Activated CD4-positive, alpha-beta memory T cell treated with anti-CD3 and anti-CD28 coated beads for 36 hours (primary cell): ENCODE measurements at regions not wholly inside any gene's neighbourhood (a gene's known extent, or its start where the extent isn't known, plus 50 kb on each side); places are given as distances from the start of the nearest gene placed in this dataset.

Source experiments
- CTCF ChIA-PET: fragments of 350-600 bp; sonication (Branson Sonifier 250); formaldehyde crosslinking; loops from one replicate; lab custom pipeline; 2021; ENCODE audit warnings: antibody characterized with exemption, inconsistent platforms; lab: Charles Lee
- POLR2A ChIA-PET: fragments of 350-600 bp; sonication (Branson Sonifier 250); formaldehyde crosslinking; loops from one replicate; lab custom pipeline; 2021; ENCODE audit warnings: antibody characterized with exemption; lab: Charles Lee
- DNase-seq: peaks from one replicate; pipeline ENCODE4 v3.0.0-alpha.2; 2020
- H3K27ac Mint-ChIP-seq: one replicate; pipeline ENCODE4 v1.8.0; 2021; ENCODE audit warnings: mixed read lengths
- H3K27me3 Mint-ChIP-seq: one replicate; pipeline ENCODE4 v1.8.0; 2021; ENCODE audit warnings: mixed read lengths
- H3K36me3 Mint-ChIP-seq: one replicate; pipeline ENCODE4 v1.8.0; 2021; ENCODE audit warnings: mixed read lengths
- H3K4me1 Mint-ChIP-seq: one replicate; pipeline ENCODE4 v1.8.0; 2021; ENCODE audit warnings: low read depth, mixed read lengths
- H3K4me3 Mint-ChIP-seq: one replicate; pipeline ENCODE4 v1.8.0; 2021; ENCODE audit warnings: mild to moderate bottlenecking, mixed read lengths
- H3K9me3 Mint-ChIP-seq: one replicate; pipeline ENCODE4 v1.8.0; 2021; ENCODE audit warnings: mixed read lengths
- intact Hi-C: fragments of 100-400 bp; cut with micrococcal nuclease; formaldehyde crosslinking; loops from one replicate; pipeline ENCODE4 v1.15.1; 2023

DNA sequence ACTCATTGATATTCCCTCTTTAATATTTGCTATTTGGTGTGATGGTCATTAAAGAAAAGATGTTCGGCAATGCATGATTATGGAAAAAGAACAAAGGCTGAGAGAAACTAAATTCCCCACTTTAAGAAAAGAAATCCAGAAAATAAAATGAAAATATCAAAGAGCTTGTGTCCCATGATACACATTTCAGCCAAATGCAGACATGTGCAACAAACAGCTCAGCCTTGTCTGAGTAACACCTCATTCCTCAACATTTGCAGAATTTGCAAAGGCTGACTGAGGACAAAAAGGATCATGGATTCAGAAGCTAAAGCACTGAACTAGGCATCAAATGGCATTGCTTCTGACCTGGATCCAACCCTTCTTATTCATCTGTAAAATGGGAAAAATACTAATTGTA is 281.0 kb downstream of the RAB28 start:
- Mint-ChIP-seq H3K4me1 (no peaks in the 10 kb centered on the region), H3K36me3 (no peaks in the 10 kb centered on the region), H3K27ac (no peak overlapping the region), H3K27me3 (no peaks in the 10 kb centered on the region), H3K9me3 (no peaks in the 10 kb centered on the region), H3K4me3 (no peak overlapping the region)
- DNase-seq: no peak
- intact Hi-C loops: no loop called here
- CTCF ChIA-PET: no interaction called here
- POLR2A ChIA-PET: interaction anchor here (0.5 kb wide), 1 partner anchor 13 kb away, joined by 3 read pairs; no protein-coding TSS in a partner anchor

DNA sequence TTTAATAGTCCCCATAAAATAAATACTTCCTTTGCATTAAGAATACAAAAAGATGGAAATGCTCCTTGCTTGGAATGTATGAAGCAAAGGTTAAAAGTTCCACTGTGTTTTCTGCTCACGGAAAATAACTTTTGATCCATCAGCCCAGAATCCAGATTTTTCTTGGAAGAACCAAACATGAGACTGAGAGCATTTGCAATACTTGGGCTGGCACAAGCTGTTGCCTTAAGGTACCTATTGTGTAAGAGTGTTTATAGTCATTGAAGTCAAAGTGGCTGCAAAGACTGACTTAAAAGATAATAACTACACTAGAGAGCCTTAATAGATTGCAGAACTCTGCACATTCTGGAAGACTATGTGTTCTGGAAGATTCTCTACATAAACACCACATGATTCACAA is 281.4 kb downstream of the RAB28 start:
- intact Hi-C loops: no loop called here
- DNase-seq: no peak
- H3K9me3 Mint-ChIP-seq: no peaks in the 10 kb centered on the region
- no peak overlapping the region for H3K27ac Mint-ChIP-seq
- no peaks in the 10 kb centered on the region for H3K27me3 Mint-ChIP-seq
- ChIA-PET CTCF (no interaction called here), POLR2A (no interaction called here)
- no peaks in the 10 kb centered on the region for H3K4me1 Mint-ChIP-seq
- no peak overlapping the region for H3K4me3 Mint-ChIP-seq
- no peaks in the 10 kb centered on the region for H3K36me3 Mint-ChIP-seq

DNA sequence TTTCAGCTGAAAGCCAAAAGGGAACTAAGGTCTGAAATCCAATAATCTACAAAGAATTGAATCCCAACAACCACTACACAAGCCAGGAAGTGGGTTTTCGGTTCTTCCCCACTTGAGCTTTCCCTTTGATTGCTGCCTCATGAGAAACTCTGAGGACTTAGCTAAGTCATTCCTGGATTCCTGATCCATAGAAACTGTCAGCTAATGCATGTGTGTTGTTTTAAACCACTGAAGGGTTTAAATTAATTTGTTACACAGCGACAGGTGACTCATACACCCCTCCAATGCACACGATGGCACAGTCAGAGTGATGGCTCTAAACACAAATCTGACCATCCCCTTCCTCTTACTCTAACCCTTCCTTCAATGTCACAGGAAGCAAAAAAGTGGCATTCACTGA is 282.9 kb downstream of the RAB28 start:
- ChIA-PET POLR2A (no interaction called here), CTCF (no interaction called here)
- no peak overlapping the region for H3K4me3 Mint-ChIP-seq
- no peaks in the 10 kb centered on the region for H3K4me1 Mint-ChIP-seq
- DNase-seq: no peak
- H3K36me3 Mint-ChIP-seq: no peaks in the 10 kb centered on the region
- H3K27ac Mint-ChIP-seq: no peak overlapping the region
- H3K27me3 Mint-ChIP-seq: no peaks in the 10 kb centered on the region
- intact Hi-C loops: no loop called here
- H3K9me3 Mint-ChIP-seq: no peaks in the 10 kb centered on the region

DNA sequence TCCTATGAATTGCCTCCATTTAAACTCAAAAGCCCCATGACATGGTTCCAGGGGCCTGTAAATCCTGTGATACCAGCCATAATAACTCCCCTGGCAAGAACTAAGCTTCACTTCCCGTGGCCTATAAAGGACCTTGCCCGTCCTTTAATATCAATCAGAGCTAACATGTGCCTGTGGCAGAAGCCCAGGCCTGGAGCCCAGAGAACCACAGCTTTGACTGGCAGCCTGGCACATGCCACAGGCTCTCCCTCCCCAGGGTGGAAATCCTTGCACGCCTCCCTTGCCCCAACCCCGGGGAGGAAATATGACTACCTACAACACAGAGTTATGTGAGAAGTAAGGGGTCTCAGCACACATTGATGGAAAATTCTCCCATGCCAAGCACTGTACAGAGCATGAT is 287.4 kb downstream of the RAB28 start:
- DNase-seq: no peak
- Mint-ChIP-seq H3K27me3 (no peaks in the 10 kb centered on the region), H3K36me3 (no peaks in the 10 kb centered on the region), H3K4me3 (no peak overlapping the region), H3K9me3 (no peaks in the 10 kb centered on the region), H3K27ac (no peak overlapping the region), H3K4me1 (no peaks in the 10 kb centered on the region)
- CTCF ChIA-PET: no interaction called here
- POLR2A ChIA-PET: no interaction called here
- intact Hi-C loops: no loop called here

DNA sequence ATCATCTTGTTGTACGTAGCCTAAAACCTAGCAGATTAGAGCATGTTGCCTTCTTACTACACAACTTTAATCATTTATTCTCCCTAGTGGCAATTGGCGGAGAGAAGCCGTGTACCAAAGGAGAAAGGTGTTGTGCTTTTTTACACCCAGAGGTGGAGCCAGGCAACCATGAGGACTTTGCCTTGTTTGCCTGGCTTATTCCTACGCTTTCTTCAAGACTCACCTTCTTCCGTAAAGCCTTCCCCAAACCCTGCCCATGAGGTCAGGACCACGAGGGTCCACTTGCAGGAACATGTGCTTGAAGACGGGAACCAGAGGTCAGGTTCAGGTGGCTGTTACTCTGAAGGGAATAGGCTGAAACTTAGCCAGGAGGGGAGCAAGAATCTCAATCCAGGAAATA is 290.5 kb downstream of the RAB28 start:
- POLR2A ChIA-PET: no interaction called here
- Mint-ChIP-seq H3K36me3 (no peaks in the 10 kb centered on the region), H3K4me3 (no peak overlapping the region), H3K27me3 (no peaks in the 10 kb centered on the region), H3K4me1 (no peaks in the 10 kb centered on the region), H3K27ac (no peak overlapping the region), H3K9me3 (no peaks in the 10 kb centered on the region)
- DNase-seq: no peak
- CTCF ChIA-PET: no interaction called here
- intact Hi-C loops: no loop called here

DNA sequence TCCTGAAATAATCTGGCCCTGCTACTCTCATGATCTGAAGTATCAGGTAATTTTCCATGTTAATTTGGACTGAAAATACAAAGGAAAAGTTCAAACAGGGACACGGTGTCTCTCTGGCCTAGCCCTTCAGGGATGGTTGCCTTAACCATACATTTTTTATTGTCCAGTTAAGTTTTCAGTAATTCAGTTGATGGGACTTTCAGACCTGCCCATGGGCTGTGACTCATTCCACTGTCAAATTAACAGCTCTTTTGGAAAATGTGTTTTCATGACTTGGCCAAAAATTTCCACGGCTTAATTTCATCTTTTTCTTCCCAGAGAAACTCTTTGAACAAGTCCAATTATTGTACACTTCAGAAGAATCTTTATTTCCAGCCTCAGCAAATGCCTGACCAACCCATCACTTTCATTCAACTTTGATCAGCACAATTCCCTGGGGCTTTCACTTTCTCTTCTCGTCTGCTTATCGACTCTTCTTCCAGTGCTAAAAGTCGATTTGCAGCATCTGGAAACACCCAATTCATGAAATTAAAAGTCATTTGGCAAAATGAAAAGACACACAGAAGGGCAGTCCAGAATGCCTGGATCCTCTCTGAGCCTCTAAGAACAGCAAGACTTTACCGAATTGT is 293.9 kb downstream of the RAB28 start:
- no peaks in the 10 kb centered on the region for H3K27me3 Mint-ChIP-seq
- H3K36me3 Mint-ChIP-seq: no peaks in the 10 kb centered on the region
- no peaks in the 10 kb centered on the region for H3K4me1 Mint-ChIP-seq
- H3K27ac Mint-ChIP-seq: no peak overlapping the region
- no peak for DNase-seq
- H3K9me3 Mint-ChIP-seq: peaks cover 5% of the 10 kb centered on the region
- ChIA-PET POLR2A (interaction anchor here (0.6 kb wide), 1 partner anchor 13 kb away, joined by 3 read pairs; no protein-coding TSS in a partner anchor), CTCF (no interaction called here)
- H3K4me3 Mint-ChIP-seq: no peak overlapping the region
- intact Hi-C loops: no loop called here

DNA sequence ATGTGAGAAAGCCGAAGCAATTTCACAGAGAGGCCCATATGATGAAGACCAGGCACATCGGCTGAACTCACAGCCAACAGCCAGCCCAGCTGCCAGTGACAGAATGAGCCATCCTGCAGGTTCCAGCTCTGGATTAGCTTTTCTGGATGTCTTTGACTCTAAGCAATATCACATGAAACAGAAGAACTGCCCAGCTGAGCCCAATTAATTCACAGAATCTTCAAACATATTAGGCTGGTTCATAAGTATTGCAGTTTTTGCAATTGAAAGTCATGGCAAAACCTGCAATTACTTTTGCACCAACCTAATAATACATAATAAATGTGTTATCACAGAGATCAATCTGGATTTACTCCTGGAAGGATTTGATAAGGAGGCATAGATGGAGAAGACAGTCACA is 299.9 kb downstream of the RAB28 start:
- no peak for DNase-seq
- Mint-ChIP-seq H3K4me1 (no peaks in the 10 kb centered on the region), H3K4me3 (no peak overlapping the region), H3K27ac (no peak overlapping the region), H3K36me3 (no peaks in the 10 kb centered on the region), H3K9me3 (peaks cover 5% of the 10 kb centered on the region), H3K27me3 (no peaks in the 10 kb centered on the region)
- POLR2A ChIA-PET: no interaction called here
- CTCF ChIA-PET: interaction anchor here (0.5 kb wide), 1 partner anchor 39 kb away, joined by 3 read pairs; no protein-coding TSS in a partner anchor
- intact Hi-C loops: no loop called here

DNA sequence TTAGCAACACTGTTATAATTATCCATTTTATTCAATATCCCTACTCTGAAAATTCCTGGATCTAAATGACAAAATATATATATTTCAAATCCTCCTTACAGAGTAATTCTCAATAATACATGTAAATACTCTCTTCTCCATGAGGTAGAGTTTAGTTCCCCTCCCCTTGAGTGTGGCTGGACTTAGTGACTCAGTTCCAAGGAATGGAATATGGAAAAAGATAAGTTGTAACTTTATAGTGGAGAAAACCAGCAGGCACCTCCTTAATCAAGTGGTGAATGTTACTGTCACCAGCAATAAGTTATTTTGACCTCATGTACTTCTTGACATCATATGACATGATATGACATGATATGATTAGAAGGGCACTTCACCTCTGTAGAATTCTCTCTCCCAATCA is 302.0 kb downstream of the RAB28 start:
- CTCF ChIA-PET: no interaction called here
- Mint-ChIP-seq H3K4me3 (no peak overlapping the region), H3K9me3 (peaks cover 3% of the 10 kb centered on the region), H3K4me1 (no peaks in the 10 kb centered on the region), H3K27ac (no peak overlapping the region), H3K36me3 (no peaks in the 10 kb centered on the region), H3K27me3 (no peaks in the 10 kb centered on the region)
- no peak for DNase-seq
- intact Hi-C loops: no loop called here
- POLR2A ChIA-PET: no interaction called here

DNA sequence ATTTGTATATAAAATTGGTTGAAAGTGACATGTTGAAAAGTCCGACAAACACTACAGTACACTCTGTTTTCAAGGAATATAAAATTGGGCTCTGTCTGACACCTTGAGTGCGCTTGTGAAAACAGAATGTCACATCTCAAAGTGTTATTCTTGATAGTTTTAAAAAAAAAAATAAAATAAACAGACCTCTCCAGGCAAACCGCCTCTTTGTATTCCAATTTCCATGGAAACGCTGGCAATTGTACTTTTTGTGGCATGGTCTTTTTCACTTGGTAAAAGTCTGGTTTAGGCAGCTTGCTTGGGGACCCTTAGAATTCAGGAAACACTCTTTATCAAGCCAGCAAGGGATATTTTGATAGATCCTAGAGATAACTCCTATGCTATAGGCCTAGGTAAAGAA is 302.5 kb downstream of the RAB28 start:
- Mint-ChIP-seq H3K27ac (no peak overlapping the region), H3K4me1 (no peaks in the 10 kb centered on the region), H3K9me3 (peaks cover 3% of the 10 kb centered on the region), H3K27me3 (no peaks in the 10 kb centered on the region), H3K36me3 (no peaks in the 10 kb centered on the region), H3K4me3 (no peak overlapping the region)
- ChIA-PET POLR2A (no interaction called here), CTCF (no interaction called here)
- intact Hi-C loops: no loop called here
- DNase-seq: no peak

DNA sequence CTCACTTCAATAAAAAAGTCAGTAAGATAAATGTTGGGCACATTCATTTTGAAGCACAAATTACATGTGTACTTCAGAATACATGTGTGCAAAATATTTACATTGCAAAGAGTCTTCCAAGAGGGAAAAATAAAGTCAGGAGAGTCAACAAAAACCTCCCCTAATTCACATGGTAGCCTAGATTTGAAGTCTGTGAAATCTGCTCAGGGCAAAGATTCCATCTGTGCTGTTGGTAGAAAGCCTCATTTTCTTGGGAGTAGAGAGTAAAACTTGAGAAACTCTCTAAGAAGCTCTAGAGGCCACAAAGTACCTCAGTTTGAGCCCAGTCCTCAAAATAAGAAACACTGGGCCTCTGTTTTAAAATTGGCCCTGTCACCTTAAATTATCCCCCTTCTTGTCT is 303.4 kb downstream of the RAB28 start:
- H3K36me3 Mint-ChIP-seq: no peaks in the 10 kb centered on the region
- no peak overlapping the region for H3K4me3 Mint-ChIP-seq
- H3K27me3 Mint-ChIP-seq: no peaks in the 10 kb centered on the region
- intact Hi-C loops: no loop called here
- DNase-seq: no peak
- ChIA-PET CTCF (no interaction called here), POLR2A (no interaction called here)
- H3K4me1 Mint-ChIP-seq: no peaks in the 10 kb centered on the region
- peaks cover 3% of the 10 kb centered on the region for H3K9me3 Mint-ChIP-seq
- H3K27ac Mint-ChIP-seq: no peak overlapping the region

DNA sequence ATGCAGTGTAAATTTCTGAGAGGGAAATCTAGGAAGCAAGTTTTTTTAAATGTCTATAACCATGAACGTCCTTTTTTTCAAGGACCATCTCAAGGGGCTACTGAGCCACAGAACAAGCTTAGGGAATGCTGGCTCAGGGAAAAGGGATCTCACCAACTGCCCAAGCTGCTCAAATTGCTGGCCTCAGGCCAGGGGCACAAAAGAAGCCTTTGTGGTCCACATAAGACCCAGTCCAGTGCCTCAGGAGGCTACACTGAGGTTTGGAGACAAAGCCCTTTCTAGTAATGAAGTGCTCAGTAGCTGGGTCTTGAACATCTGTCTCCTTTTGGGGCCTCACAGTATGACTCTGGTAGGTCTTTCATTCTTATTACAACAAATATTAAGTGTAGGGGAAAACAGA is 305.5 kb downstream of the RAB28 start:
- no peaks in the 10 kb centered on the region for H3K4me1 Mint-ChIP-seq
- H3K27ac Mint-ChIP-seq: no peak overlapping the region

DNA sequence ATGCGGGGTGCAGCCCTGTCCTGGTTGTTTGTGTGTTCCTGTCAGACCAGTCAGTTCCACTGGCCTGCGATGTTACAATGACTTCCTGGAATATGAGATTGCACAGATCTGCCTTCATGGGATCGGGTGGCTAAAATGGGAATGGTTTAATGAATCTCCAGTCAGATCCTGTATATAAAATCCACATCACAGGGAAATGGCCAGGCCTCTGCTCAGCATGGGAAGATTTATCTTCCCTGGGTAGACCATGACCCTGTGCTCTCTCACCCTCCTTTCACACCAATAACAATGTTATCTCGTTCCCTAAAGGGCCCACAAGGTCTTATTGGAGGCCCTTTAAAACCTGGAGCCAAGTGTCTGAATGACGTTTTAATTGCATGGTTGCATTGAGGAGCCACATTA is 307.4 kb downstream of the RAB28 start:
- Mint-ChIP-seq H3K27me3 (no peaks in the 10 kb centered on the region), H3K4me3 (no peak overlapping the region), H3K27ac (no peak overlapping the region), H3K4me1 (no peaks in the 10 kb centered on the region), H3K36me3 (no peaks in the 10 kb centered on the region), H3K9me3 (no peaks in the 10 kb centered on the region)
- intact Hi-C loops: no loop called here
- ChIA-PET POLR2A (no interaction called here), CTCF (no interaction called here)
- no peak for DNase-seq

More for the DNA sequence above, 305.5 kb downstream of the RAB28 start:
- Mint-ChIP-seq H3K27me3 (no peaks in the 10 kb centered on the region), H3K4me3 (no peak overlapping the region), H3K9me3 (no peaks in the 10 kb centered on the region), H3K36me3 (no peaks in the 10 kb centered on the region)
- no peak for DNase-seq
- POLR2A ChIA-PET: no interaction called here
- intact Hi-C loops: no loop called here
- CTCF ChIA-PET: no interaction called here

DNA sequence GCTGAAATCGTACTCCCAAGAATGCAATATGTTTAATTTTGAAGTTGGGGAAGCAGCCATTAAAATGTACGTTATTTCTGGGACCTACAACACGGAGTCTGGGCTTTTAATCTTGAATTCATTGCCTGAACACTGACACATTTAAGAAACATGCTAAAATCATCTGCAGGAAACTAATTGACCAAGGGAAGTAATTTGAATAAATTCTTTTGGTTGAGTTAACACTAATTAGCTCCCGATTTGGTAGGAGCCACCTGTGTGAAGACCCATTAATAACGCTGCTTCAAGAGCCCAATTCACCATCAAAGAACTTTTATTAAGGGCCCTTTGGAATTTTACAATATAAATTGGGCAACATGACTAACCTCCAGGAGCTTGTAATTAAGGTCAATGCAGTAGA is 309.2 kb downstream of the RAB28 start:
- Mint-ChIP-seq H3K9me3 (no peaks in the 10 kb centered on the region), H3K27me3 (no peaks in the 10 kb centered on the region), H3K4me1 (no peaks in the 10 kb centered on the region), H3K27ac (no peak overlapping the region), H3K36me3 (no peaks in the 10 kb centered on the region), H3K4me3 (no peak overlapping the region)
- intact Hi-C loops: no loop called here
- CTCF ChIA-PET: no interaction called here
- DNase-seq: no peak
- POLR2A ChIA-PET: no interaction called here
